Right forelimb (tissue), 1 donor: ENCODE measurements at regions not wholly inside any gene's neighbourhood (a gene's known extent, or its start where the extent isn't known, plus 50 kb on each side); places are given as distances from the start of the nearest gene placed in this dataset.

Experiments
- DNase-seq: peaks from one replicate; pipeline ENCODE4 v3.0.0-alpha.2; 2018

GRCh38 chr12:125228519-125229260, 163.5 kb downstream of the AACS start:
- no peak for DNase-seq

GRCh38 chr12:125229878-125230530, 164.8 kb downstream of the AACS start:
- no peak for DNase-seq

- DNase-seq, result no peak
Observed at GRCh38 chr12:125233319-125233718, 168.1 kb downstream of the AACS start.

- no peak for DNase-seq
Observed at GRCh38 chr12:125239563-125239962, 174.3 kb downstream of the AACS start.

- DNase-seq, result no peak
Observed at GRCh38 chr12:125240717-125241116, 175.5 kb downstream of the AACS start.

- no peak for DNase-seq
Observed at GRCh38 chr12:125243811-125244210, 178.6 kb downstream of the AACS start.

- DNase-seq, result no peak
Observed at GRCh38 chr12:125244338-125244737, 179.1 kb downstream of the AACS start.

GRCh38 chr12:125245581-125246557, 180.6 kb downstream of the AACS start:
- no peak for DNase-seq

- no peak for DNase-seq
Observed at GRCh38 chr12:125247477-125247876, 182.2 kb downstream of the AACS start.

- DNase-seq, result no peak
Observed at GRCh38 chr12:125249066-125249824, 184.0 kb downstream of the AACS start.

GRCh38 chr12:125249932-125250331, 184.7 kb downstream of the AACS start:
- no peak for DNase-seq

GRCh38 chr12:125254236-125254635, 189.0 kb downstream of the AACS start:
- no peak for DNase-seq

- no peak for DNase-seq
Observed at GRCh38 chr12:125254856-125255255, 189.6 kb downstream of the AACS start.

- DNase-seq, result no peak
Observed at GRCh38 chr12:125255935-125256633, 190.8 kb downstream of the AACS start.

GRCh38 chr12:125256634-125256936, 191.3 kb downstream of the AACS start:
- no peak for DNase-seq

- DNase-seq, result no peak
Observed at GRCh38 chr12:125259178-125259867, 194.1 kb downstream of the AACS start.

- no peak for DNase-seq
Observed at GRCh38 chr12:125262851-125263250, 197.6 kb downstream of the AACS start.

GRCh38 chr12:125263385-125263784, 198.2 kb downstream of the AACS start:
- DNase-seq, result no peak

- DNase-seq, result no peak
Observed at GRCh38 chr12:125267114-125267513, 201.9 kb downstream of the AACS start.

- no peak for DNase-seq
Observed at GRCh38 chr12:125269276-125269675, 204.0 kb downstream of the AACS start.

- no peak for DNase-seq
Observed at GRCh38 chr12:125271892-125272291, 206.7 kb downstream of the AACS start.
